GM18519 (cell line): ENCODE measurements at regions not wholly inside any gene's neighbourhood (a gene's known extent, or its start where the extent isn't known, plus 50 kb on each side); places are given as distances from the start of the nearest gene placed in this dataset.
"Not testable (repeated sequence)": the region's sequence is repeated elsewhere in the genome, so short reads cannot be mapped to it uniquely, and the experiment has no call there.

Experiments
- ATAC-seq: cut with Tn5 transposase; IDR thresholded peaks from one replicate; pipeline ENCODE4 v1.9.1; 2021; ENCODE audit warnings: mild to moderate bottlenecking, moderate library complexity; ENCODE audit not compliant: unreplicated experiment, low FRiP score

GRCh38 chr5:158524070-158524469, 575.6 kb downstream of the EBF1 start:
- ATAC-seq: no peak

DNA sequence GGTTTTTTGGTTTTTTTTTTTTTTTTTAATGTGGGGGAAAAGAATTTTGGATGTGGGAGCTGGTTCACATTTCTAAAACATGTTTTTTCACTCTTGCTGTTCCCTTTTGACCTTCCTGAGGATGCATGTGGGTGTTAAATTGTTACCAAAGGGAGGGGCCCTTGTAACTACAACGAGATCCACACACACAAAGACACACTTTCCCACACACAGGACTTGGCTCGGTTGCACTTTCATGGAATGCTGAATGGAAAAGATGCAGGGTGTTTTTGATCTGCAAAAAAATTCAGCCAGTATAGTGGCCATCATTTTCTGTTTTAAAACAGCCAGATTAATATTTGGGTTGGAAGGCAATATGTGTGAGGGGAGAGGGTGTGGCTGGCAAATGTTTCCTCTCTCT, 576.9 kb downstream of the EBF1 start:
- no peak for ATAC-seq

GRCh38 chr5:158521995-158522394, 577.7 kb downstream of the EBF1 start:
- ATAC-seq: no peak

DNA sequence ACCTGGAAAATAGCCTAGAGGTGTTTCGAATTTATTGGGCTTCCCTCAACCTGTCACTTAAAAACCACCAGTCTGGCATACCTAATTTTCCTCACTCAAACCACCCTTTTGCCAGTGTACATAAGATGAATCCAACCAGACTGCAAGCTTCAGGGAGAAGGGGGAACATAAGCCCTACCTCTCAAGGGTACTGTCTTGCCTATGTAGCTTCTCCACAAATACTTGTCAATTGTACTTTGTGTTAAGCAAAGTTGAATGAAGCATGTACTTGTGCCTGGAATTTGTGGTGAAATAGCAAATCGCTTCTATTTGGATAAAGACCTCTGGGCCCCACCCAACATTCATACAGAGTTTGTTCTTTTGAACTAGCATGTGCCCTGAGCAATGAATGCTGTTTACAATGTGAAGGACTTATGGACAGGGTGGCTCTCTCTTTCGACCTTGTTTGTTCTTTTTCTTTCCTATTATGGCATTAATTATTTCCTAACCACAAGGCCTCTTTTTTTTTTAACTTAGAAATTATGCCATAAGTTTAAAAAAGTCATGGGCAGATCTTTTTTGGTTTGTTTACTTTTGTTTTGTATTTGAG, 580.2 kb downstream of the EBF1 start:
- ATAC-seq: no peak

- no peak for ATAC-seq
Measured at GRCh38 chr5:158516521-158516920, 583.2 kb downstream of the EBF1 start.

GRCh38 chr5:158514986-158515359, 584.7 kb downstream of the EBF1 start:
- ATAC-seq: no peak

- no peak for ATAC-seq
Measured at GRCh38 chr5:158514319-158514985, 585.3 kb downstream of the EBF1 start.

DNA sequence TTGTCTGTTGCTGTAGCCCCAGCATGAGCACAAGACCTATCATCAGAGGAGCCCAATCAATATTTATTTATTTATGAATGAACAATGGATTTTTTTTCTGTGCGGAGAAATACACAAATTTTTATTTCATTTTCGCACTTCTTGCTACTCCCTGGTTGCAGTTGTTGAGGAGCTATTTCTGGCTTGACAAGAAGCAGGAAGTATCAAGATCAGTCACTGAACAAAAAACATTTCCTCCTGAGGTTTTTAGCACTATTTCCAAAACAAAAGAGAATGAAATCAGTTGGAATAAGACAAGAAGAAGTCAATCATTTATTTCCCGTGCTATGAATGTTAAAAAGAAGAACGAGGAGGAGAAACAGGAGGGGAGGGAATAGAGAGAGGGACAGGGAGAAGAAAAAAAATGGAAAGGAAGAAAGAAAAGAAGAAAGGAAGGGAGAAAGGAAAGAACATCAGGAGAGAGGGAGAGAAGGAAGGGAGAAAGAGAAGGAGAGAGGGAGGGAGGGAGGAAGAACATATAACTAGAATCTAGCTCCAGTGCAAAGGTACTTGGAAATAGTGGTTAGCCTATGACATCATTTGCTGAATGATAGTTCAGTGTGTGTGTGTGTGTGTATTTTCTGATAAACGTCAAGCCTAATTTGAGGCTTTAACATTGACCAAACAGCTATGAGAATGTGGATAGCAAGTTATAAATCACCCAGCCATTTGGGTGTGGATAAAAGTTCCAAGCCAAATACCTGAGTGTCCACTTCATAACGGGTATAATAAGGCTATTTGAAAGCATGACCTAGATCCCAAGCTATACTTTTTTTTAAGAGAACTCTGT, 586.0 kb downstream of the EBF1 start:
- no peak for ATAC-seq

GRCh38 chr5:158511454-158511853, 588.3 kb downstream of the EBF1 start:
- peak; percentile 87 for ATAC-seq

DNA sequence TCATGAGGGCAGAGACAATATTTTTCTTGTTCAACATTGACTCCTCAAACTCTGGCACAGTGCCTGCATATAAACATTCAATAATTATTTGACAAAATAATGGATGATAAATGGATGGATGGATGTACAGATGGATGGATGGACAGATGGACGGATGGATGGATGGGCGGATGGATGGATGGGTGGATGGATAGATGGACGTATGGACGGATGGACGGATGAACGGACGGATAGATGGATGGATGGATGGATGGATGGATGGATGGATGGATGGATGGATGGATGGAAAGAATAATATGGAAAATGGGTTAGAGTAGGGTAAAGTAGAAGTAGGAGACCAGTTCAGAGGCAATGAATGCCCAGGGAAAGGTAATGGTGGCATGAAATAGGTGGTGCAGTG, 589.2 kb downstream of the EBF1 start:
- ATAC-seq: no peak

DNA sequence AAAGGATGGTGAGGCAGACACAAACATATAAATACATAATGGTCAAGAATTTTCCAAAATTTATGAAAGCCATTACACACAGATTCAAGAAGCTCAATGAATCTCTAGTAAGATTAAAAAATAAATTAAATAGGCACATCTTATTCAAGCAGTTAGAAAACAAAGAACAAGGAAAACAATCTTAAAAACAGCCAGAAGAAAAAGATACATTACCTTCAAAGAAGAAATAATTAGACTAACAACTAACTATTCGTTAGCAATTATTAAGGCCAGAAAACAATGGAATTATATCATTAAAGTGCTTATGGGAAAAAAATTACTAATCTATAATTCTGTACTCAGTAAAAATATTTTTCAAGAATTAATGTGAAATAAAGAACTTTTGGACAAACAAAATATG, 593.1 kb downstream of the EBF1 start:
- no peak for ATAC-seq

DNA sequence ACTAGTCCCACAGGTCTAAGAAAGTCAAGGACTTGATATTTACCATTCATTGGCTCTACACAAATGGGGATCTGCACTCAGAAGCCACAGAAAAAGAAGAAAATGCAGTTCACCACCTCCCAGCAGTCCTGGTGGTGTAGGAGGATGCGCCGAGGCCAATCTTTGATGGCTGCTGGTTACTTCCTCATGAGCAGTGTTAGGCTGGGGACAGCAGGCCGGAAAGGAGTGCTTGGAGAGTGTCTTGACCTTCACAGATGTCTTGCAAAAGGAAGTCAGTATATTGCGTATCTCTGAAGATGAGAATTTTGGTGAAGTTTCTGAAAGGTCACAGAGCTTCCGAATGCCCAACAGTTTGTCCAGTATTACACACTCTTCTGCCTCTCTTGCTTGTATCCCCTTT, 597.0 kb downstream of the EBF1 start:
- no peak for ATAC-seq

DNA sequence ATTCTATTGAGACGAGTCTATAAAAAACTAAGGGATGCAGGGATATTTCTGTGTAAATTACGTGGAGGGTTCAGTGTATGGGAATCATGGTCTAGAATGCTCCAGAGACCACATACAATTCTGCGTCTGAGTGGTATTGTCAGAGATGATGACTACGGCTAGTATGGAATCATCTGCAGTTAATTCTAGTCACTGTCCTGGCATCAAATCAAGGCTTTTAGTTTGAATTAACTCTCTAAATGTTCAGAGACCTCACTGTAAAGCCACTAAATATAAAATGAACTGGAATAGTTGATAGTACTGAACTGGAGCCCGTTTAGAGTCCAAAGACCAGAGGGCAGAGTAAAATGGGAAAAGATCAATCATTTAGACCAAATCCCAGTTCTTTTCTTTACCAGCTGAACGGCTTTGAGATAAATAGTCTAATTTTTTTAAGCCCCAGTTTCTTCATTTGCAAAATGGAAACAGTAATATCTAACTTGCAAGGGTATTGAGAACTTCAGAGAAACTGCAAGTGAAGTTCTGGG, 599.8 kb downstream of the EBF1 start:
- no peak for ATAC-seq

DNA sequence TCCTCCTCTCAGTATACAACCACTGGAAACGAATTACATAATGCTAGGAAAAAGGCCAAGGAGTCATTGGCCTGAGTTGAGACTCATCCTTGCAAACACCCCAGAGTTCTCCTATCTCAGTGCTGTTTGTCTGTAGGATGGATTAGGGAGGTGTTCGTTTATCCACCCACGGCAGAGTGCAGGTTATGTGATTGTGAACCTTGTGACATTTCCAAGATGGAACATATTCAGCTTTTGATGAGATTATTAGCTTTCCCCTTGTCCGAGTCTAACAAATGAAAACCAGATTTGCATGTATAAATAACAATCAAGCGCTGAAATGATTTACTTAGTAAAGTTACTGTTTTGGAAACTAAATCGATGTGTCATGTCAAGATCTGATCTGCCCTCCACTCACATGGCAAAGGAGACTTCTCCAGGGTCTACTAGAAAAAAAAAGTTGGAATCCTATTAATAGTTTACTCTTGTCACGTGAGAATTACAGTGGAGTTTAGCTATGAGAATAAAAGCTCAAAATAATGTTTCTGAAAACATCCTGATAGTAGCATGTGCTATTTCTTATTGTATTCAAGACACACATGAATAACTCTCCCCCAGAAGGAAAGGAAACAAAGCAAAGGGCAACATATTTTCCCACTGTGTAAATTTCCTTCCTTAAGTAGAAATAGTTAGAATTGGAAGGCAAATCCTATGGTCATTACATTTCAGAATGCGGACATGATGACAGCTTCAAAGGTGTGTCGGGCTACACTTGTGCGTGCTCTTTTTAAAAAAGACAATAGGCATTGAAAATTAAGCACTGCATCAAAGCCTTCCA, 600.4 kb downstream of the EBF1 start:
- no peak for ATAC-seq

- no peak for ATAC-seq
Measured at GRCh38 chr5:158496624-158497023, 603.1 kb downstream of the EBF1 start.

- ATAC-seq: no peak
Measured at GRCh38 chr5:158494541-158494940, 605.2 kb downstream of the EBF1 start.

DNA sequence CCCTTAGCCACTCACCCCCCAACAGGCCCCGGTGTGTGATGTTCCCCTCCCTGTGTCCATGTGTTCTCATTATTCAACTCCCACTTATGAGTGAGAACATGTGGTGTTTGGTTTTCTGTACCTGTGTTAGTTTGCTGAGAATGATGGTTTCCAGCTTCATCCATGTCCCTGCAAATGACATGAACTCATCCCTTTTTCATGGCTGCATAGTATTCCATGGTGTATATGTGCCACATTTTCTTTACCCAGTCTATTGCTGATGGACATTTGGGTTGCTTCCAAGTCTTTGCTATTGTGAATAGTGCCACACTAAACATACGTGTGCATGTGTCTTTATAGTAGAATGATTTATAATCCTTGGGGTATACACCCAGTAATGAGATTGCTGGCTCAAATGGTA, 605.7 kb downstream of the EBF1 start:
- ATAC-seq: not testable (repeated sequence)

- no peak for ATAC-seq
Measured at GRCh38 chr5:158492841-158493242, 606.9 kb downstream of the EBF1 start.

DNA sequence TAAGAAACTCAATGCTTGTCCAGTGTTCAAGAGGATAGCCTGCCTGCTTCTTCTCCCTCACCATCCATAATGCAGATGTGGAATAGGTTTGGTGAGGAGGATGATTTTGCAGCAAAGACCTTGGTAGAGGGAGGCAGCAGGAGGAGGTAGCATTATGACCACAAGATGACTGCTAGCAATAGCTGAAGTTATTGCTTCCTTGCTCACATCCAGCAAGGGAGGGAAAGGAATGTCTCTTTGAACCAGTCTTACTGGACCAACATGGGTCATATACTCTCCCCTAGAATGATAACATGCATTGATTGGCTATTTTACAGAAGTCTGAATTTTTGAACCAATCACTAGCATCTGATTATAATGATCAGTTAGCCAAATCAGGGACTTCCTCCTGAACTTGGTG, 607.6 kb downstream of the EBF1 start:
- ATAC-seq: no peak

- ATAC-seq: no peak
Measured at GRCh38 chr5:158487664-158488063, 612.1 kb downstream of the EBF1 start.

DNA sequence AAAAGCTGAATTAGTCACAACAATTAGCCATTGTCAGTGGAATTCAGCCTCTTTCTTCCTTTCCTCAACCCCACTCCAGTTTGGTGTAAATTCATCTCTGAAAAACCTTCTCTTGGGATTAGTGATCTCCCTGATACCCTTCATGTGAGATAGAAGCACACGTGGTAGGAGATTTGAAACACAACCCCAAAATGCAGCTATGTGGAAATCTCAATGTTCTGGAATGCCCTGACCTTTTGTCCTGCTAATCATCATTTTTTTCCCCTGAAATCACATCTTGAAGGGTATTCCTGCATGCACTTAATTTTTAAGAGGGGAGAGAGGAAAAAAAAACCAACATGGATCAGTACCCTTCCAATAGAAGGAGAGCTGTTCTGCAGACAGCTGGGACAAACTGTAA, 612.6 kb downstream of the EBF1 start:
- no peak for ATAC-seq
